ENCODE measurements at regions not wholly inside any gene's neighbourhood (a gene's known extent, or its start where the extent isn't known, plus 50 kb on each side); places are given as distances from the start of the nearest gene placed in this dataset.
"Not testable (repeated sequence)": the region's sequence is repeated elsewhere in the genome, so short reads cannot be mapped to it uniquely, and the experiment has no call there.

- DNase-seq (ENCODE audit: low read depth, low spot score) = no peak
- no peaks in the 10 kb centered on the region for H3K9me3 Mint-ChIP-seq
- no peak overlapping the region for H3K4me3 Mint-ChIP-seq
- no peaks in the 10 kb centered on the region for H3K27me3 Mint-ChIP-seq (ENCODE audit: low read depth)
- peaks cover 22% of the 10 kb centered on the region for H3K4me1 Mint-ChIP-seq
- no peak overlapping the region for H3K27ac Mint-ChIP-seq (ENCODE audit: unreplicated experiment)
- TF ChIP-seq CTCF (conservative IDR thresholded peaks at IDR 0.05) = no peak
- H3K36me3 Mint-ChIP-seq (ENCODE audit: low read depth) = no peaks in the 10 kb centered on the region
These were observed 126.6 kb upstream of the PARD3 start for GRCh38 chr10:34941471-34942357.

- DNase-seq (ENCODE audit: low read depth, low spot score) = no peak
- peaks cover 22% of the 10 kb centered on the region for H3K4me1 Mint-ChIP-seq
- peak overlapping the region; percentile 62 for H3K27ac Mint-ChIP-seq (ENCODE audit: unreplicated experiment)
- H3K4me3 Mint-ChIP-seq = no peak overlapping the region
- H3K36me3 Mint-ChIP-seq (ENCODE audit: low read depth) = no peaks in the 10 kb centered on the region
- H3K9me3 Mint-ChIP-seq = no peaks in the 10 kb centered on the region
- H3K27me3 Mint-ChIP-seq (ENCODE audit: low read depth) = no peaks in the 10 kb centered on the region
- no peak for TF ChIP-seq CTCF (conservative IDR thresholded peaks at IDR 0.05)
These were observed 125.3 kb upstream of the PARD3 start for GRCh38 chr10:34940436-34940835.

- no peak for TF ChIP-seq CTCF (conservative IDR thresholded peaks at IDR 0.05)
These were observed 123.2 kb upstream of the PARD3 start for GRCh38 chr10:34938399-34938670.

GRCh38 chr10:34937643-34938398, 122.7 kb upstream of the PARD3 start:
- H3K9me3 Mint-ChIP-seq; H3K27ac Mint-ChIP-seq (ENCODE audit: unreplicated experiment); H3K4me3 Mint-ChIP-seq; H3K36me3 Mint-ChIP-seq (ENCODE audit: low read depth); H3K27me3 Mint-ChIP-seq (ENCODE audit: low read depth); DNase-seq (ENCODE audit: low read depth, low spot score): not testable (repeated sequence)
- peak; percentile 45 for TF ChIP-seq CTCF (conservative IDR thresholded peaks at IDR 0.05)
- peaks cover 22% of the 10 kb centered on the region for H3K4me1 Mint-ChIP-seq

More at GRCh38 chr10:34938399-34938670, 123.2 kb upstream of the PARD3 start:
- Mint-ChIP-seq H3K36me3 (ENCODE audit: low read depth) (no peaks in the 10 kb centered on the region), H3K27ac (ENCODE audit: unreplicated experiment) (no peak overlapping the region), H3K27me3 (ENCODE audit: low read depth) (no peaks in the 10 kb centered on the region), H3K9me3 (no peaks in the 10 kb centered on the region), H3K4me1 (peaks cover 22% of the 10 kb centered on the region), H3K4me3 (no peak overlapping the region)
- no peak for DNase-seq (ENCODE audit: low read depth, low spot score)

- DNase-seq (ENCODE audit: low read depth, low spot score) = no peak
- peaks cover 8% of the 10 kb centered on the region for H3K4me1 Mint-ChIP-seq
- no peaks in the 10 kb centered on the region for H3K27me3 Mint-ChIP-seq (ENCODE audit: low read depth)
- no peaks in the 10 kb centered on the region for H3K9me3 Mint-ChIP-seq
- H3K4me3 Mint-ChIP-seq = no peak overlapping the region
- TF ChIP-seq CTCF (conservative IDR thresholded peaks at IDR 0.05) = no peak
- no peak overlapping the region for H3K27ac Mint-ChIP-seq (ENCODE audit: unreplicated experiment)
- no peaks in the 10 kb centered on the region for H3K36me3 Mint-ChIP-seq (ENCODE audit: low read depth)
These were observed 121.0 kb upstream of the PARD3 start for GRCh38 chr10:34936061-34936460.

Data from neural crest cell (in vitro differentiated cells).